SK-N-SH (cell line): ENCODE measurements at regions not wholly inside any gene's neighbourhood (a gene's known extent, or its start where the extent isn't known, plus 50 kb on each side); places are given as distances from the start of the nearest gene placed in this dataset.
A peak's percentile ranks its signal among the peaks of the same experiment; 100 is the strongest.

Experiments
- CTCF ChIA-PET: fragments of 300-600, 350-600 bp; formaldehyde crosslinking; extraction: SDS; loops from one replicate; lab custom pipeline; 2021; lab: Yijun Ruan, JAX
- POLR2A ChIA-PET: fragments of 350-600 bp; sonication (Branson Sonifier 250); formaldehyde crosslinking; extraction: SDS; loops from one replicate; lab custom pipeline; 2020; ENCODE audit warnings: antibody characterized with exemption, inconsistent platforms; lab: Yijun Ruan, JAX
- DNase-seq: peaks from one replicate; pipeline ENCODE4 v3.0.0; 2012
- H2AFZ ChIP-seq: fragments of 200-600 bp; sonication (generic); 2 replicates; pipeline ENCODE4 v1.8.1; 2016; ENCODE audit warnings: antibody characterized with exemption, mild to moderate bottlenecking, low read depth
- H3F3A ChIP-seq: fragments of 200-600 bp; sonication (generic); replicated peaks from 2 replicates; pipeline ENCODE3; 2016; ENCODE audit warnings: antibody characterized with exemption, mild to moderate bottlenecking; ENCODE audit not compliant: insufficient read depth
- H3K27ac ChIP-seq, 2 experiments: fragments of 200-500 bp in 1 of 2; fragments of 200-600 bp in 1 of 2; sonication (Bioruptor generic) in 1 of 2; sonication (generic), shearing (Covaris generic) in 1 of 2; 2 replicates each; pipeline versions ENCODE4 v1.5.1 to v1.6.1; 2014 to 2016; ENCODE audit warnings: low read depth in 2 of 2, inconsistent platforms in 1 of 2, low read length in 1 of 2, mild to moderate bottlenecking in 1 of 2, mixed read lengths in 1 of 2
- H3K27me3 ChIP-seq: fragments of 200-600 bp; sonication (generic), shearing (Covaris generic); 2 replicates; pipeline ENCODE4 v1.6.1; 2016; ENCODE audit warnings: mixed run types; ENCODE audit not compliant: insufficient read depth
- H3K36me3 ChIP-seq, 2 experiments: fragments of 200-500 bp in 1 of 2; fragments of 200-600 bp in 1 of 2; sonication (Bioruptor generic) in 1 of 2; sonication (generic) in 1 of 2; replicated peaks in 1 of 2; 2 replicates each; pipeline versions ENCODE3 to v1.5.1; 2014 to 2016; ENCODE audit warnings: low read length in 1 of 2, mild to moderate bottlenecking in 1 of 2; ENCODE audit not compliant: insufficient read depth in 2 of 2, control insufficient read depth in 1 of 2
- H3K4me1 ChIP-seq, 2 experiments: fragments of 200-500 bp in 1 of 2; fragments of 200-600 bp in 1 of 2; sonication (Bioruptor generic) in 1 of 2; sonication (generic), shearing (Covaris generic) in 1 of 2; 2 replicates each; pipeline versions ENCODE4 v1.5.1 to v1.6.1; 2014 to 2016; ENCODE audit warnings: low read depth in 1 of 2, low read length in 1 of 2, mixed run types in 1 of 2; ENCODE audit not compliant: insufficient read depth in 2 of 2, control insufficient read depth in 1 of 2
- H3K4me2 ChIP-seq: fragments of 200-600 bp; sonication (generic), shearing (Covaris generic); 2 replicates; pipeline ENCODE4 v1.6.1; 2017; ENCODE audit warnings: mixed run types
- H3K4me3 ChIP-seq, 2 experiments: fragments of 200-500 bp in 1 of 2; fragments of 200-600 bp in 1 of 2; sonication (Bioruptor generic) in 1 of 2; sonication (generic), shearing (Covaris generic) in 1 of 2; 2 replicates each; pipeline versions ENCODE4 v1.5.1 to v1.8.1; 2014 to 2016; ENCODE audit warnings: low read depth in 2 of 2, inconsistent platforms in 1 of 2, low read length in 1 of 2, mild to moderate bottlenecking in 1 of 2, mixed read lengths in 1 of 2, moderate library complexity in 1 of 2
- H3K79me2 ChIP-seq: fragments of 200-600 bp; sonication (generic); 2 replicates; pipeline ENCODE4 v1.8.1; 2017; ENCODE audit warnings: mild to moderate bottlenecking; ENCODE audit not compliant: insufficient read depth
- H3K9ac ChIP-seq: fragments of 200-600 bp; sonication (generic); 2 replicates; pipeline ENCODE4 v1.6.1; 2017; ENCODE audit warnings: mixed run types
- H3K9me2 ChIP-seq: fragments of 200-600 bp; sonication (generic); 2 replicates; pipeline ENCODE4 v1.6.1; 2017; ENCODE audit warnings: mixed run types
- H3K9me3 ChIP-seq: fragments of 200-600 bp; sonication (generic); 2 replicates; pipeline ENCODE4 v1.6.1; 2017; ENCODE audit warnings: mixed run types, mild to moderate bottlenecking, moderate library complexity
- H4K20me1 ChIP-seq: fragments of 200-600 bp; sonication (generic); 2 replicates; pipeline ENCODE4 v1.6.1; 2017; ENCODE audit warnings: mild to moderate bottlenecking, mixed run types; ENCODE audit not compliant: insufficient read depth
- CHD2 ChIP-seq: fragments of 150-350 bp; IDR thresholded peaks from 2 replicates; pipeline ENCODE4 v1.6.1; 2018; ENCODE audit warnings: low read length; ENCODE audit not compliant: partially characterized antibody
- CTCF ChIP-seq: fragments of 200-600 bp; sonication (generic); IDR thresholded peaks from 2 replicates; pipeline ENCODE4 v1.6.1; 2017; ENCODE audit warnings: antibody characterized with exemption, mild to moderate bottlenecking, moderate library complexity
- ELF1 ChIP-seq: IDR thresholded peaks from 2 replicates; pipeline ENCODE4 v1.4.0; 2012
- FOSL2 ChIP-seq: IDR thresholded peaks from 2 replicates; pipeline ENCODE4 v1.4.0; 2012; ENCODE audit warnings: low read depth, mild to moderate bottlenecking, moderate library complexity, borderline replicate concordance
- FOXJ3 ChIP-seq: sonication (generic); formaldehyde crosslinking; IDR thresholded peaks from 2 replicates; pipeline ENCODE4 v1.5.1; 2020; ENCODE audit warnings: mild to moderate bottlenecking, missing genetic modification reagents
- FOXM1 ChIP-seq: IDR thresholded peaks from 2 replicates; pipeline ENCODE4 v1.4.0; 2012; ENCODE audit warnings: low read depth, mild to moderate bottlenecking
- GABPA ChIP-seq: IDR thresholded peaks from 2 replicates; pipeline ENCODE4 v1.4.0; 2012; ENCODE audit warnings: low read depth, mild to moderate bottlenecking
- GATA2 ChIP-seq: sonication (generic); formaldehyde crosslinking; IDR thresholded peaks from 2 replicates; pipeline ENCODE4 v1.5.0; 2020; ENCODE audit warnings: mild to moderate bottlenecking, missing genetic modification reagents
- IRF3 ChIP-seq: fragments of 150-350 bp; IDR thresholded peaks from 2 replicates; pipeline ENCODE4 v1.6.1; 2016; ENCODE audit warnings: mild to moderate bottlenecking, low read depth, low read length
- JUND ChIP-seq: IDR thresholded peaks from 2 replicates; pipeline ENCODE4 v1.4.0; 2012
- MEF2A ChIP-seq: IDR thresholded peaks from 2 replicates; pipeline ENCODE4 v1.4.0; 2012; ENCODE audit warnings: low read depth, borderline replicate concordance
- MXI1 ChIP-seq: IDR thresholded peaks from 2 replicates; pipeline ENCODE4 v1.6.1; 2012; ENCODE audit warnings: mild to moderate bottlenecking, low read depth, low read length, improper control_type of control experiment
- NRF1 ChIP-seq: IDR thresholded peaks from 2 replicates; pipeline ENCODE4 v1.6.1; 2012; ENCODE audit warnings: low read depth, mild to moderate bottlenecking, low read length
- RFX5 ChIP-seq: IDR thresholded peaks from 2 replicates; pipeline ENCODE4 v1.6.1; 2012; ENCODE audit warnings: mild to moderate bottlenecking, improper control_type of control experiment, low read length
- RXRA ChIP-seq: IDR thresholded peaks from 2 replicates; pipeline ENCODE4 v1.4.0; 2012; ENCODE audit warnings: low read depth, mild to moderate bottlenecking, borderline replicate concordance
- SIN3A ChIP-seq: IDR thresholded peaks from 2 replicates; pipeline ENCODE4 v1.6.1; 2012; ENCODE audit warnings: low read depth, mild to moderate bottlenecking, low read length, moderate library complexity, borderline replicate concordance
- SMC3 ChIP-seq: IDR thresholded peaks from 2 replicates; pipeline ENCODE4 v1.6.1; 2012; ENCODE audit warnings: low read depth, low read length, improper control_type of control experiment
- TCF12 ChIP-seq: IDR thresholded peaks from 2 replicates; pipeline ENCODE4 v1.4.0; 2012
- TEAD4 ChIP-seq: IDR thresholded peaks from 2 replicates; pipeline ENCODE4 v1.4.0; 2012; ENCODE audit warnings: mild to moderate bottlenecking, borderline replicate concordance; ENCODE audit not compliant: insufficient read depth
- USF2 ChIP-seq: fragments of 150-350 bp; IDR thresholded peaks from 2 replicates; pipeline ENCODE4 v1.6.1; 2017; ENCODE audit warnings: antibody characterized with exemption, low read length, low read depth, borderline replicate concordance
- WGBS: methylation state at CpG from one replicate; pipeline ENCODE4 v1.1.6; 2017; ENCODE audit warnings: low lambda C conversion rate; 5-methylcytosine and 5-hydroxymethylcytosine counted together
- TF ChIP-seq, protein P1 (sequence below): IDR thresholded peaks from 2 replicates; pipeline ENCODE4 v1.4.0; 2012; ENCODE audit warnings: low read depth, borderline replicate concordance
- TF ChIP-seq, protein P2 (sequence below): IDR thresholded peaks from 2 replicates; pipeline ENCODE4 v1.4.0; 2012; ENCODE audit warnings: low read depth

DNA sequence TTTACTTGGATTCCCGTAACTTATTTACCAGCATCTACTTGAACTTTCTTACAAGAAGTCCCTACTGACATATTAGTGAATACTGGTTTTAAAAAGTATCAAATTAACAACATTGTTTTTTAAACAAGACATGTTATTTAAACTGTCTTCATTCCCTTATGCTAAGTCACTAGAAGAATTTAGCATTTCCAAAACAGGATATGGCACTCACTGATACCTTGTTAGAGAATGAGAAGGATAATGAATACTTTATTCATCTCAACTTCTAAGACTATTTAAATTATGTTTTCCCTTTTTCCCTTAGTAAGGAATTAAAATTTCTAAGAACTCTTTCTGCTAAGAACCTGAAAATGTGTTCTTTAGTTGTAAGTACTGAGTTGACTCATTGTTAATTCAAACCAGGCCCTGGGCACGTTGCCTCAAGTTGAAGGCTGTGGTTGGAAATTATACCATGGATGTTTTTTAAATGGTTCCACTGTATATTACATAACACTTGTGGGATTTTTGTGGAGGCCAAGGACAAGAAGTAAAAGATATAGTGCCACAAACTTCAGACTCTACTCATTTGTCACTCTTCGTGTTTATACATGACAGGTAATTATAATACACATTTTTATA is 219.0 kb upstream of the EDIL3 start:
- peaks cover 2% of the 10 kb centered on the region for H3F3A ChIP-seq
- H3K9ac ChIP-seq, result no peak overlapping the region
- H3K27me3 ChIP-seq, result no peaks in the 10 kb centered on the region; the same call in 1 of the 2 replicates
- H2AFZ ChIP-seq, result no peak overlapping the region
- no peak for TF ChIP-seq MEF2A
- peak; percentile 53 for TF ChIP-seq TCF12
- H3K9me3 ChIP-seq, result no peaks in the 10 kb centered on the region
- DNase-seq, result no peak
- WGBS, result 17% methylated on average over 3 of the region's 3 CpGs
- no peak overlapping the region for H3K4me2 ChIP-seq
- no peaks in the 10 kb centered on the region for H3K4me1 ChIP-seq
- CTCF ChIA-PET, result no interaction called here
- H3K27ac ChIP-seq, result no peak overlapping the region
- H3K9me2 ChIP-seq, result no peaks in the 10 kb centered on the region
- H3K36me3 ChIP-seq, result no peaks in the 10 kb centered on the region
- no peaks in the 10 kb centered on the region for H4K20me1 ChIP-seq
- POLR2A ChIA-PET, result no interaction called here
- no peak overlapping the region for H3K4me3 ChIP-seq
- no peaks in the 10 kb centered on the region for H3K79me2 ChIP-seq

GRCh38 chr5:84602371-84602771 is 217.7 kb upstream of the EDIL3 start:
- ChIA-PET CTCF (no interaction called here), POLR2A (no interaction called here)
- Histone ChIP-seq H4K20me1 (no peaks in the 10 kb centered on the region), H3K9me3 (no peaks in the 10 kb centered on the region), H3K4me1 (no peaks in the 10 kb centered on the region), H3K4me2 (no peak overlapping the region), H3K9ac (no peak overlapping the region), H2AFZ (no peak overlapping the region), H3K27ac (no peak overlapping the region), H3K36me3 (no peaks in the 10 kb centered on the region), H3F3A (peaks cover 2% of the 10 kb centered on the region), H3K4me3 (no peak overlapping the region), H3K79me2 (no peaks in the 10 kb centered on the region)
- WGBS, result 0% methylated on average over 1 of the region's 1 CpG
- DNase-seq, result no peak
- no peak for TF ChIP-seq IRF3
- no peak for TF ChIP-seq FOXJ3 (CRISPR knock-in tag)
- TF ChIP-seq USF2, result no peak
- TF ChIP-seq FOXM1, result no peak
- TF ChIP-seq GATA2 (CRISPR knock-in tag), result no peak
- TF ChIP-seq, protein P1, sequence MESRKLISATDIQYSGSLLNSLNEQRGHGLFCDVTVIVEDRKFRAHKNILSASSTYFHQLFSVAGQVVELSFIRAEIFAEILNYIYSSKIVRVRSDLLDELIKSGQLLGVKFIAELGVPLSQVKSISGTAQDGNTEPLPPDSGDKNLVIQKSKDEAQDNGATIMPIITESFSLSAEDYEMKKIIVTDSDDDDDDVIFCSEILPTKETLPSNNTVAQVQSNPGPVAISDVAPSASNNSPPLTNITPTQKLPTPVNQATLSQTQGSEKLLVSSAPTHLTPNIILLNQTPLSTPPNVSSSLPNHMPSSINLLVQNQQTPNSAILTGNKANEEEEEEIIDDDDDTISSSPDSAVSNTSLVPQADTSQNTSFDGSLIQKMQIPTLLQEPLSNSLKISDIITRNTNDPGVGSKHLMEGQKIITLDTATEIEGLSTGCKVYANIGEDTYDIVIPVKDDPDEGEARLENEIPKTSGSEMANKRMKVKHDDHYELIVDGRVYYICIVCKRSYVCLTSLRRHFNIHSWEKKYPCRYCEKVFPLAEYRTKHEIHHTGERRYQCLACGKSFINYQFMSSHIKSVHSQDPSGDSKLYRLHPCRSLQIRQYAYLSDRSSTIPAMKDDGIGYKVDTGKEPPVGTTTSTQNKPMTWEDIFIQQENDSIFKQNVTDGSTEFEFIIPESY, result no peak
- TF ChIP-seq NRF1, result no peak
- no peak for TF ChIP-seq TEAD4
- no peak for TF ChIP-seq ELF1
- no peak for TF ChIP-seq MXI1
- no peak for TF ChIP-seq RFX5
- no peak for TF ChIP-seq RXRA
- TF ChIP-seq SMC3, result no peak
- TF ChIP-seq CHD2, result no peak
- TF ChIP-seq SIN3A, result no peak
- TF ChIP-seq JUND, result no peak
- TF ChIP-seq CTCF, result no peak
- TF ChIP-seq FOSL2, result no peak
- TF ChIP-seq, protein P2, sequence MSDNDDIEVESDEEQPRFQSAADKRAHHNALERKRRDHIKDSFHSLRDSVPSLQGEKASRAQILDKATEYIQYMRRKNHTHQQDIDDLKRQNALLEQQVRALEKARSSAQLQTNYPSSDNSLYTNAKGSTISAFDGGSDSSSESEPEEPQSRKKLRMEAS, result no peak
- TF ChIP-seq GABPA, result no peak
- TF ChIP-seq, all 33 proteins: peak for 0
- Histone ChIP-seq H3K9me2 (no peaks in the 10 kb centered on the region), H3K27me3 (no peaks in the 10 kb centered on the region; the same call in 1 of the 2 replicates)
